Astrocyte (in vitro differentiated cells and primary cell): ENCODE measurements at regions not wholly inside any gene's neighbourhood (a gene's known extent, or its start where the extent isn't known, plus 50 kb on each side); places are given as distances from the start of the nearest gene placed in this dataset.

ENCODE experiments used
- CTCF ChIP-seq: IDR thresholded peaks from 2 replicates; pipeline ENCODE4 v1.5.1; 2011; ENCODE audit warnings: low read depth, mild to moderate bottlenecking, inconsistent platforms, low read length, moderate library complexity; ENCODE audit not compliant: insufficient read depth
- EZH2 ChIP-seq: IDR thresholded peaks from 2 replicates; pipeline ENCODE4 v1.6.1; 2012; ENCODE audit warnings: mild to moderate bottlenecking, low read length, inconsistent platforms; ENCODE audit not compliant: insufficient read depth

- TF ChIP-seq CTCF = no peak
- no peak for TF ChIP-seq EZH2
Observed at GRCh38 chr12:34212651-34213050, 190.4 kb downstream of the ALG10 start.
